ENCODE measurements at regions not wholly inside any gene's neighbourhood (a gene's known extent, or its start where the extent isn't known, plus 50 kb on each side); places are given as distances from the start of the nearest gene placed in this dataset.

GRCh38 chr10:44207160-44207559, 177.7 kb downstream of the CXCL12 start:
- Mint-ChIP-seq H3K27me3 (no peaks in the 10 kb centered on the region), H3K4me3 (no peak overlapping the region), H3K27ac (no peak overlapping the region), H3K9me3 (no peaks in the 10 kb centered on the region), H3K4me1 (no peaks in the 10 kb centered on the region), H3K36me3 (no peaks in the 10 kb centered on the region)
- ATAC-seq, result no peak

- Mint-ChIP-seq H3K27ac (no peak overlapping the region), H3K4me3 (no peak overlapping the region), H3K4me1 (no peaks in the 10 kb centered on the region), H3K27me3 (no peaks in the 10 kb centered on the region), H3K36me3 (no peaks in the 10 kb centered on the region), H3K9me3 (peaks cover 4% of the 10 kb centered on the region)
- no peak for ATAC-seq
Observed at GRCh38 chr10:44206127-44206818, 178.6 kb downstream of the CXCL12 start.

GRCh38 chr10:44205067-44205466, 179.8 kb downstream of the CXCL12 start:
- ATAC-seq, result no peak
- Mint-ChIP-seq H3K27ac (no peak overlapping the region), H3K36me3 (no peaks in the 10 kb centered on the region), H3K27me3 (no peaks in the 10 kb centered on the region), H3K4me3 (no peak overlapping the region), H3K9me3 (peaks cover 6% of the 10 kb centered on the region), H3K4me1 (no peaks in the 10 kb centered on the region)

GRCh38 chr10:44203535-44203934, 181.4 kb downstream of the CXCL12 start:
- Mint-ChIP-seq H3K4me1 (no peaks in the 10 kb centered on the region), H3K4me3 (no peak overlapping the region), H3K36me3 (no peaks in the 10 kb centered on the region), H3K9me3 (peaks cover 6% of the 10 kb centered on the region), H3K27me3 (no peaks in the 10 kb centered on the region), H3K27ac (no peak overlapping the region)
- ATAC-seq, result no peak

- H3K4me1 Mint-ChIP-seq, result no peaks in the 10 kb centered on the region
- ATAC-seq, result no peak
Observed at GRCh38 chr10:44202952-44203351, 181.9 kb downstream of the CXCL12 start.

GRCh38 chr10:44201656-44202055, 183.2 kb downstream of the CXCL12 start:
- no peak overlapping the region for H3K4me3 Mint-ChIP-seq
- H3K4me1 Mint-ChIP-seq, result no peaks in the 10 kb centered on the region
- H3K36me3 Mint-ChIP-seq, result no peaks in the 10 kb centered on the region
- ATAC-seq, result no peak
- no peak overlapping the region for H3K27ac Mint-ChIP-seq
- peaks cover 6% of the 10 kb centered on the region for H3K9me3 Mint-ChIP-seq
- H3K27me3 Mint-ChIP-seq, result no peaks in the 10 kb centered on the region

More at GRCh38 chr10:44202952-44203351, 181.9 kb downstream of the CXCL12 start:
- Mint-ChIP-seq H3K9me3 (peaks cover 6% of the 10 kb centered on the region), H3K36me3 (no peaks in the 10 kb centered on the region), H3K27me3 (no peaks in the 10 kb centered on the region), H3K27ac (no peak overlapping the region), H3K4me3 (no peak overlapping the region)

- ATAC-seq, result no peak
- no peak overlapping the region for H3K27ac Mint-ChIP-seq
- peaks cover 6% of the 10 kb centered on the region for H3K9me3 Mint-ChIP-seq
- H3K36me3 Mint-ChIP-seq, result no peaks in the 10 kb centered on the region
- H3K4me3 Mint-ChIP-seq, result no peak overlapping the region
- H3K4me1 Mint-ChIP-seq, result no peaks in the 10 kb centered on the region
- no peaks in the 10 kb centered on the region for H3K27me3 Mint-ChIP-seq
Observed at GRCh38 chr10:44201011-44201410, 183.9 kb downstream of the CXCL12 start.

GRCh38 chr10:44199991-44200655, 184.8 kb downstream of the CXCL12 start:
- Mint-ChIP-seq H3K9me3 (peaks cover 6% of the 10 kb centered on the region), H3K27ac (no peak overlapping the region), H3K36me3 (no peaks in the 10 kb centered on the region), H3K4me1 (no peaks in the 10 kb centered on the region), H3K4me3 (no peak overlapping the region), H3K27me3 (no peaks in the 10 kb centered on the region)
- ATAC-seq, result no peak

- Mint-ChIP-seq H3K9me3 (peaks cover 6% of the 10 kb centered on the region), H3K4me3 (no peak overlapping the region), H3K27ac (no peak overlapping the region), H3K27me3 (no peaks in the 10 kb centered on the region), H3K36me3 (no peaks in the 10 kb centered on the region), H3K4me1 (no peaks in the 10 kb centered on the region)
- ATAC-seq, result no peak
Observed at GRCh38 chr10:44199267-44199666, 185.6 kb downstream of the CXCL12 start.

GRCh38 chr10:44198780-44199097, 186.2 kb downstream of the CXCL12 start:
- Mint-ChIP-seq H3K27me3 (no peaks in the 10 kb centered on the region), H3K36me3 (no peaks in the 10 kb centered on the region)

GRCh38 chr10:44198096-44198779, 186.7 kb downstream of the CXCL12 start:
- no peak for ATAC-seq
- Mint-ChIP-seq H3K4me3 (no peak overlapping the region), H3K27me3 (no peaks in the 10 kb centered on the region), H3K27ac (no peak overlapping the region), H3K36me3 (no peaks in the 10 kb centered on the region), H3K9me3 (peaks cover 6% of the 10 kb centered on the region), H3K4me1 (no peaks in the 10 kb centered on the region)

More at GRCh38 chr10:44198780-44199097, 186.2 kb downstream of the CXCL12 start:
- Mint-ChIP-seq H3K27ac (no peak overlapping the region), H3K4me3 (no peak overlapping the region), H3K9me3 (peaks cover 6% of the 10 kb centered on the region), H3K4me1 (no peaks in the 10 kb centered on the region)
- no peak for ATAC-seq

- H3K27me3 Mint-ChIP-seq, result no peaks in the 10 kb centered on the region
- no peaks in the 10 kb centered on the region for H3K4me1 Mint-ChIP-seq
- H3K27ac Mint-ChIP-seq, result no peak overlapping the region
- peaks cover 6% of the 10 kb centered on the region for H3K9me3 Mint-ChIP-seq
- no peaks in the 10 kb centered on the region for H3K36me3 Mint-ChIP-seq
- H3K4me3 Mint-ChIP-seq, result no peak overlapping the region
- no peak for ATAC-seq
Observed at GRCh38 chr10:44197646-44198045, 187.3 kb downstream of the CXCL12 start.

- no peak for ATAC-seq
- H3K4me3 Mint-ChIP-seq, result no peak overlapping the region
- H3K36me3 Mint-ChIP-seq, result no peaks in the 10 kb centered on the region
- H3K9me3 Mint-ChIP-seq, result peaks cover 5% of the 10 kb centered on the region
- no peak overlapping the region for H3K27ac Mint-ChIP-seq
- no peaks in the 10 kb centered on the region for H3K4me1 Mint-ChIP-seq
- H3K27me3 Mint-ChIP-seq, result no peaks in the 10 kb centered on the region
Observed at GRCh38 chr10:44196336-44196735, 188.6 kb downstream of the CXCL12 start.

- H3K4me1 Mint-ChIP-seq, result no peaks in the 10 kb centered on the region
- H3K4me3 Mint-ChIP-seq, result no peak overlapping the region
- peaks cover 7% of the 10 kb centered on the region for H3K9me3 Mint-ChIP-seq
- ATAC-seq, result no peak
- no peaks in the 10 kb centered on the region for H3K36me3 Mint-ChIP-seq
- H3K27me3 Mint-ChIP-seq, result no peaks in the 10 kb centered on the region
- no peak overlapping the region for H3K27ac Mint-ChIP-seq
Observed at GRCh38 chr10:44196008-44196320, 188.9 kb downstream of the CXCL12 start.

- no peak overlapping the region for H3K4me3 Mint-ChIP-seq
- H3K27me3 Mint-ChIP-seq, result no peaks in the 10 kb centered on the region
- no peak for ATAC-seq
- no peak overlapping the region for H3K27ac Mint-ChIP-seq
- no peaks in the 10 kb centered on the region for H3K4me1 Mint-ChIP-seq
- no peaks in the 10 kb centered on the region for H3K36me3 Mint-ChIP-seq
- peaks cover 9% of the 10 kb centered on the region for H3K9me3 Mint-ChIP-seq
Observed at GRCh38 chr10:44195112-44196007, 189.5 kb downstream of the CXCL12 start.
